ENCODE measurements at regions not wholly inside any gene's neighbourhood (a gene's known extent, or its start where the extent isn't known, plus 50 kb on each side); places are given as distances from the start of the nearest gene placed in this dataset.

DNA sequence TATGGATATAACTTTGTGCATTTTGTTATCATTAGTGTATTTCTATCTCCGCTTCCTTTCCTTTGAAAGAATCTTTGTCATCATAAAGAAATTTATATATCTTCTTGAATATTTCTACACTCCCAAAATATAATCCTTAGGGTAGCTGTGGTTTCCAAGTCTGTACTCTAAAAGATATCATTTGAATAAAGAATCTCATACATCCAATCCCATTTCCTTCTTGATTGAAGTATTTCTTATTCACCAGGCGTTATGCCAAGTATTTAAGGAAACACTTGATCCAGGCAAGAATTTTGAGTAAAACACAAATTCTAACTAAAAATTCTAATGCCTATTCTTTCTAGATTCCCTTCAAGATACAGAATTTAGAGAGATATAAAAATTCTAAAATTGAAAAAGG is 821.8 kb downstream of the GALC start:
- TF ChIP-seq, protein P1, sequence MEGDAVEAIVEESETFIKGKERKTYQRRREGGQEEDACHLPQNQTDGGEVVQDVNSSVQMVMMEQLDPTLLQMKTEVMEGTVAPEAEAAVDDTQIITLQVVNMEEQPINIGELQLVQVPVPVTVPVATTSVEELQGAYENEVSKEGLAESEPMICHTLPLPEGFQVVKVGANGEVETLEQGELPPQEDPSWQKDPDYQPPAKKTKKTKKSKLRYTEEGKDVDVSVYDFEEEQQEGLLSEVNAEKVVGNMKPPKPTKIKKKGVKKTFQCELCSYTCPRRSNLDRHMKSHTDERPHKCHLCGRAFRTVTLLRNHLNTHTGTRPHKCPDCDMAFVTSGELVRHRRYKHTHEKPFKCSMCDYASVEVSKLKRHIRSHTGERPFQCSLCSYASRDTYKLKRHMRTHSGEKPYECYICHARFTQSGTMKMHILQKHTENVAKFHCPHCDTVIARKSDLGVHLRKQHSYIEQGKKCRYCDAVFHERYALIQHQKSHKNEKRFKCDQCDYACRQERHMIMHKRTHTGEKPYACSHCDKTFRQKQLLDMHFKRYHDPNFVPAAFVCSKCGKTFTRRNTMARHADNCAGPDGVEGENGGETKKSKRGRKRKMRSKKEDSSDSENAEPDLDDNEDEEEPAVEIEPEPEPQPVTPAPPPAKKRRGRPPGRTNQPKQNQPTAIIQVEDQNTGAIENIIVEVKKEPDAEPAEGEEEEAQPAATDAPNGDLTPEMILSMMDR (IDR thresholded peaks at IDR 0.05; ENCODE audit: insufficient read depth, low read depth, low read length): no peak
- no peak for TF ChIP-seq EZH2 (IDR thresholded peaks at IDR 0.05; ENCODE audit: insufficient read depth, low read length)
